ENCODE measurements at regions not wholly inside any gene's neighbourhood (a gene's known extent, or its start where the extent isn't known, plus 50 kb on each side); places are given as distances from the start of the nearest gene placed in this dataset.
A peak's percentile ranks its signal among the peaks of the same experiment; 100 is the strongest.

GRCh38 chr11:135075740-135076139, 663.7 kb upstream of the B3GAT1 start:
- intact Hi-C loops (cut with DNase I, micrococcal nuclease): no loop called here
- ATAC-seq (peak; percentile 51), DNase-seq (peak; percentile 46 to 47)

- ATAC-seq: peak; percentile 70
- intact Hi-C loops (cut with DNase I, micrococcal nuclease): no loop called here
- DNase-seq: no peak
Observed at GRCh38 chr11:135074397-135074998, 662.5 kb upstream of the B3GAT1 start.

- no peak for DNase-seq
- ATAC-seq: peak; percentile 20
- intact Hi-C loops (cut with DNase I, micrococcal nuclease): no loop called here
Observed at GRCh38 chr11:135073870-135074269, 661.8 kb upstream of the B3GAT1 start.

GRCh38 chr11:135073381-135073780, 661.3 kb upstream of the B3GAT1 start:
- ATAC-seq: no peak
- intact Hi-C loops (cut with DNase I, micrococcal nuclease): no loop called here
- no peak for DNase-seq

GRCh38 chr11:135069890-135070289, 657.8 kb upstream of the B3GAT1 start:
- intact Hi-C loops (cut with DNase I, micrococcal nuclease): no loop called here
- DNase-seq (no peak), ATAC-seq (no peak)

DNA sequence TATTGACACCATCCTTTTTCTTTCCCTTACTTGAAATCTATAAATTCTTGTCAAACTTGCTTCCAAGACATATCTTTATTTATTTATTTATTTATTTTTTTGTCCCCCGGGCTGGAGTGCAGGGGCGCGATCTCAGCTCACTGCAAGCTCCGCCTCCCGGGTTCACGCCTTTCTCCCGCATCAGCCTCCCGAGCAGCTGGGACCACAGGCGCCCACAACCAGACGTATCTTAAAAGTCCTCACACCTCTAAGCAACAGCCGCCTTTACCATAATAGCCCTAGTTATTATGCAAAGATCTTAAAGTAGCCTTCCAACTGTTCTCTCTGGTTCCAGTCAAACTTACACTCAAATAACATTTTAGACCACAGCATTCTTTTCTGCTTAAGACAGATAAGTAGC, 657.0 kb upstream of the B3GAT1 start:
- intact Hi-C loops (cut with DNase I, micrococcal nuclease): no loop called here
- ATAC-seq (no peak), DNase-seq (no peak)

DNA sequence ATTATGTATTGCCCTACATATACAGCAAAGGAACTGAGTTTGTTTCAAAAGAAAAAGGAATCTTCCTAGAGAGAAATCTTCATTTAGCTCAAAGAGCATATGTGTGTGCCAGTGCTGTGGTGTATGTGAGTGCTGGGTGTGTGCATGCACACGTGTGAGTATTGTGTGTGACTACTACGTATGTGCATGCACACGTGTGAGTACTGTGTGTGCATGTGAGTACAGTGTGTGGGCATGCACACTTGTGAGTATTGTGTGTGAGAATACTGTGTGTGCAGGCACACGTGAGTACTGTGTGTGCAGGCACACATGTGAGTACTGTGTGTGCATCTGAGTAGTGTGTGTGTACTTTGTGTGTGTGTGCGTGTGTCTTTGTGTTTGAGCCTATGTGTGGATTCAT, 651.0 kb upstream of the B3GAT1 start:
- ATAC-seq (no peak), DNase-seq (no peak)
- intact Hi-C loops (cut with DNase I, micrococcal nuclease): no loop called here

DNA sequence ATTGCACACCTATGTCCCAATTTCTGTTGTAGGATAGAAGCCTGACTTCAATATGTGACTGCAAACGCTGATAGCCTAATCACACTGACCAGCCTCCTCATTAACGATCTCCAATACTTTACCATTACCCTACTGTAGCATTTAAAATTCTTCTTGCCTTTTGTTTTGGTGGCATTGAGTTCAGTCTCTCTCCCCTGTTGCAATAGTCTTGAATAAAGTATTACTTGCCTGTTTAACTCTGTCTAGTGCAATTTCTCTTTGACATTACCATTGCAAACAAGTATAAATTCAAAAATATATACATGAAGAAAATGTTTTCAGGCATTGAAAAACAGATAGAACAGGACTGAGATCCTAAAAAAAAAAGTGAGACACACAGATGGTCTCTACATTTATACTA, 649.1 kb upstream of the B3GAT1 start:
- intact Hi-C loops (cut with DNase I, micrococcal nuclease): no loop called here
- no peak for DNase-seq
- ATAC-seq: no peak

GRCh38 chr11:135046986-135047385, 634.9 kb upstream of the B3GAT1 start:
- ATAC-seq (no peak), DNase-seq (no peak)
- intact Hi-C loops (cut with DNase I, micrococcal nuclease): no loop called here

DNA sequence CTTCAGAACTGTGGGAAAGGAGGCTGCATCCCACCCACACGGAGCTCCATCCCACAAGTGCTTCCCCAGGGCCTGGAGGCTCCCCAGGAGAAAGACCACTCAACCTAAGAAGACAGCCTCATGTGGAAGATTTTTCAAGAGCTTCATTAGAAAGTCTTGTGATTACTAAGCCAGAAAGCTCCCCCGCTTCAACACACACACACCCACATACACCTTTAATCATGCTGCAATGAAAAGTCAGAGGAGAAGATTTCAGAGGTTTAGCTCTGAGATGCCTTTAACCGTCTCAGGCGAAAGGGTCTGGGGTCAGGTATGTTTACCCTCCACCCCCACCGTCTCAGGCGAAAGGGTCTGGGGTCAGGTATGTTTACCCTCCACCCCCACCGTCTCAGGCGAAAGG, 634.5 kb upstream of the B3GAT1 start:
- intact Hi-C loops (cut with DNase I, micrococcal nuclease): no loop called here
- DNase-seq: no peak
- no peak for ATAC-seq

GRCh38 chr11:135043434-135043833, 631.4 kb upstream of the B3GAT1 start:
- intact Hi-C loops (cut with DNase I, micrococcal nuclease): no loop called here
- DNase-seq (no peak), ATAC-seq (no peak)

GRCh38 chr11:135037828-135038227, 625.8 kb upstream of the B3GAT1 start:
- no peak for ATAC-seq
- DNase-seq: no peak
- intact Hi-C loops (cut with DNase I, micrococcal nuclease): no loop called here

DNA sequence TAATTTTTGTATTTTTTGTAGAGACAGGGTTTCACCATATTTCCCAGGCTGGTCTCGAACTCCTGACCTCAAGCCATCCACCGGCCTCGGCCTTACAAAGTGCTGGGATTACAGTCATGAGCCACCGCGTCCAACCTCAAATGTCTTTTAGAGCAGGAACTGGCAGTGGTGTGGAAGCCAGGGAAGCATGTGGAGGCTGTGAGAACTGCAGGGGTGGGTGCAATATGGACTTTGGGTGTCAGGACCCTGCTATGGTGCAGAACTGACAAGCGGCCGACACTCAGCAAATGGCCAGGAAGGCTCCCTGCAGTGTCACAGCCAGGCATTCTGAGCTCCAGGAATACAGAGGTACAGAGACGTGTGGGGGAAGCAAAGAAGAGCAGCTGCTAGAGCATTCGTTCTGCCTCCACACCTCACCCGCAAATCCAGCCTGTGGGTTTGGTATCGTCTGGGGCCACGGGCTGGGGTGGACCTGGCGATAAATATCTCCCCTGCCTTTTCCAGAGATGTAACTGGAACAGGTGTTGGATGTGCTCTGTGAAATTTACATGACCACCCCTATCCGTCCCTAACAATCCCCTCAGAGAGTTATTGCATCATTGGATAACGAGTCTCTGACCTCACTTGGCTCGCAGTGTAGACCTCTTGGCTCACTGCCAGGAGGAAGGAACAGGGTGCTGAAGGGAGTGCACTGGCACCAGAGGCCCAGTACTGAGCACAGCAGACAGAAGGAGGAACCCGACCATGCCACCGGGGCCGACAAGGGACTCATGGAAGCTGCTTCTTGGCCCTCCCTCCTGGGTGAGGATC, 624.7 kb upstream of the B3GAT1 start:
- DNase-seq: no peak
- intact Hi-C loops (cut with DNase I, micrococcal nuclease): no loop called here
- ATAC-seq: no peak

DNA sequence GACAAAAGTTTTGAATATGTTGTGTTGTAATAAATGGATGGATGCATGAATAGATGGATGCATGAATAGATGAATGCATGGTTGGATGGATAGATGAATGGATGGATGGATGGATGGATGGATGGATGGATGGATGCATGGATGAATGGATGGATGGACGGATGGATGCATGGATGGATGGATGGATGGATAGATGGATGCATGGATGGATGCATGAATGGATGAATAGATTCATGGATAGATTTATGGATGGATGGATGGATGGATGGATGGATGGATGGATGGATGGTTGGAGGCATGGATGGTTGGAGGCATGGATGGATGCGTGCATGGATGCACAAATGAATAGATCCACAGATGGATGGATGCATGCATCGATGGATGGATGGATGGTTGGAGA, 623.2 kb upstream of the B3GAT1 start:
- no peak for DNase-seq
- ATAC-seq: no peak
- intact Hi-C loops (cut with DNase I, micrococcal nuclease): no loop called here

DNA sequence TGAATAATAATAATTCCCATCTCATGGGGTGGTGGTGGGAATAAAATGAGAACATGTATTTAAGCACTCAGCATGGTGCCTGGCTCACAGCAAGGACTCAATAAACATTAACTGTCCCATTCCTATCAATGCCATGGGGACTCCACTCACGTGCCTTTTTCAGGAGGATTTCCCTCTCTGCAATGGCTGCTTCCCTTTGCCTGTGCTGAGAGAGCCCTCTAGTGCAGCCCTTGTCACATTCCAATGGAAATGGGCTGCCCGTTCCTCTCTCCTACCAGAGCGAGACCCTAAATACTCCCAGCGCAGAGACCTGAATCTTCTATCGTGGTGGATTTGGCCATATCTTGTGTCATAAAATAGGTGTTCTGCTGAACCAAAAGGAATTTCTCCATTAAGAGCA, 621.5 kb upstream of the B3GAT1 start:
- ATAC-seq (peak; percentile 56), DNase-seq (no peak)
- intact Hi-C loops (cut with DNase I, micrococcal nuclease): no loop called here

- intact Hi-C loops (cut with DNase I, micrococcal nuclease): no loop called here
- no peak for DNase-seq
Observed at GRCh38 chr11:135031205-135031989, 619.4 kb upstream of the B3GAT1 start.

DNA sequence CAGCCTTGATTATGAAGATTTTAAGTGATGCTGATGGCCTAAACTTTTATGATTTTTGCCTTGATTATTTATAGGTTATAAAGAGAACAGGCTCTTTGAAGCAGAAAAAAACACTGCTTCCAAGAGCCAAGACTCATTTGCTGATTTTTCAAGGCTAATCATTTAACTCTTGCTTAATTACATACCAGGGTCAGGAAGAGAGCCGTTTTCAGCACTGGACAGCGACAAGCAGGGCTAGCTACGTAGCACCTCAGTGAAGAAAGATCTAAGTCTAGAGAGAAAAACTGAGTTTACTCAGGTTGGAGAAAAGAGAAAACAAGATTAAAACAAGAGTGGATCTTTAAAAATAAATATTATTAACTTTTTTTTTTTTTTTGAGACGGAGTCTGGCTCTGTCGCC, 615.4 kb upstream of the B3GAT1 start:
- DNase-seq (peak in 1 of 2 donors; percentile 57), ATAC-seq (no peak)
- intact Hi-C loops (cut with DNase I, micrococcal nuclease): no loop called here

More at GRCh38 chr11:135031205-135031989, 619.4 kb upstream of the B3GAT1 start:
- ATAC-seq: no peak

DNA sequence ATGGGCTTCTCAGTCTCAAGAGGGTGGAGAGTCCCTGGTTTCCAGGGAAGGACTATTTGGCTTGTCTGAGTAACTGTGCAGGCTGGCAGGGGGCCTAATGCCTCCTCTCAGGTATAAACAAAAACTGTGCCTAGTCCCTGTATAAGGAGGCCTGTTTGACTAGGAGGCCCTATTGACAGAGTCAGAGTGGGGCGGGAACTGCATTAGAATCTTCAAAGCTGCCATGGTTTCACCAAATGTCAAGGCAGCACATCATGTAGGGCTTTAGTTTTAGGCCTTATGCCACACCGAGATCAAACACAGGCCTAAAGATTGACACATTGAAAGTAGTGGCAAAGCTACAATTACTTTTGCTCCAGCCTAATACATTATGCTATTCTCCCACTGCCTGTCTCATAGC, 611.5 kb upstream of the B3GAT1 start:
- no peak for DNase-seq
- intact Hi-C loops (cut with DNase I, micrococcal nuclease): no loop called here
- no peak for ATAC-seq

- intact Hi-C loops (cut with DNase I, micrococcal nuclease): no loop called here
- ATAC-seq (no peak), DNase-seq (no peak)
Observed at GRCh38 chr11:135022454-135022853, 610.4 kb upstream of the B3GAT1 start.

GRCh38 chr11:135019899-135020298, 607.9 kb upstream of the B3GAT1 start:
- no peak for DNase-seq
- intact Hi-C loops (cut with DNase I, micrococcal nuclease): no loop called here
- no peak for ATAC-seq
